ENCODE measurements at regions not wholly inside any gene's neighbourhood (a gene's known extent, or its start where the extent isn't known, plus 50 kb on each side); places are given as distances from the start of the nearest gene placed in this dataset.

GRCh38 chr4:153927451-153927850, 138.6 kb upstream of the SFRP2 start:
- DNase-seq, result no peak
- no peaks in the 10 kb centered on the region for H3K9me3 Mint-ChIP-seq
- no peaks in the 10 kb centered on the region for H3K4me1 ChIP-seq (ENCODE audit: control insufficient read depth in 1 of 2, insufficient read depth in 2 of 2, low read length in 2 of 2)
- H3K27ac Mint-ChIP-seq, result no peak overlapping the region
- H3K79me2 ChIP-seq (ENCODE audit: insufficient read depth, low read length), result no peaks in the 10 kb centered on the region
- intact Hi-C loops (cut with micrococcal nuclease), result no loop called here
- no peak overlapping the region for H2AFZ ChIP-seq (ENCODE audit: insufficient read depth, low read depth, low read length, poor library complexity, severe bottlenecking)
- no peak overlapping the region for H3K4me3 Mint-ChIP-seq
- H3K36me3 Mint-ChIP-seq, result no peaks in the 10 kb centered on the region
- TF ChIP-seq, protein P1, sequence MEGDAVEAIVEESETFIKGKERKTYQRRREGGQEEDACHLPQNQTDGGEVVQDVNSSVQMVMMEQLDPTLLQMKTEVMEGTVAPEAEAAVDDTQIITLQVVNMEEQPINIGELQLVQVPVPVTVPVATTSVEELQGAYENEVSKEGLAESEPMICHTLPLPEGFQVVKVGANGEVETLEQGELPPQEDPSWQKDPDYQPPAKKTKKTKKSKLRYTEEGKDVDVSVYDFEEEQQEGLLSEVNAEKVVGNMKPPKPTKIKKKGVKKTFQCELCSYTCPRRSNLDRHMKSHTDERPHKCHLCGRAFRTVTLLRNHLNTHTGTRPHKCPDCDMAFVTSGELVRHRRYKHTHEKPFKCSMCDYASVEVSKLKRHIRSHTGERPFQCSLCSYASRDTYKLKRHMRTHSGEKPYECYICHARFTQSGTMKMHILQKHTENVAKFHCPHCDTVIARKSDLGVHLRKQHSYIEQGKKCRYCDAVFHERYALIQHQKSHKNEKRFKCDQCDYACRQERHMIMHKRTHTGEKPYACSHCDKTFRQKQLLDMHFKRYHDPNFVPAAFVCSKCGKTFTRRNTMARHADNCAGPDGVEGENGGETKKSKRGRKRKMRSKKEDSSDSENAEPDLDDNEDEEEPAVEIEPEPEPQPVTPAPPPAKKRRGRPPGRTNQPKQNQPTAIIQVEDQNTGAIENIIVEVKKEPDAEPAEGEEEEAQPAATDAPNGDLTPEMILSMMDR (IDR thresholded peaks at IDR 0.05), result no peak
- no peak overlapping the region for H3K27ac ChIP-seq (ENCODE audit: low read depth in 1 of 2, low read length in 2 of 2)
- 85% methylated on average over 3 of the region's 5 CpGs for WGBS (ENCODE audit: insufficient coverage)
- no peaks in the 10 kb centered on the region for H3K9me3 ChIP-seq (replicated peaks in 1 of 2; ENCODE audit: control insufficient read depth in 1 of 2, insufficient read depth in 1 of 2, low read length in 2 of 2)
- peaks cover 0 to 2% of the 10 kb centered on the region in 2 donors for H3K27me3 ChIP-seq (ENCODE audit: control insufficient read depth in 2 of 2, insufficient read depth in 2 of 2, low read length in 2 of 2)
- peaks cover 0 to 5% (median 0%) of the 10 kb centered on the region in 3 donors for H3K27me3 Mint-ChIP-seq (ENCODE audit: low read depth in 3 of 3)
- H3K4me3 ChIP-seq (replicated peaks in 1 of 3; ENCODE audit: low read depth in 2 of 3, low read length in 3 of 3), result no peak overlapping the region
- no peaks in the 10 kb centered on the region for H3K36me3 ChIP-seq (replicated peaks in 1 of 2; ENCODE audit: control insufficient read depth in 1 of 2, insufficient read depth in 2 of 2, low read length in 2 of 2)
- peaks cover 4% of the 10 kb centered on the region for H3K4me1 Mint-ChIP-seq
- no peak overlapping the region for H3K9ac ChIP-seq (ENCODE audit: insufficient read depth, low read length, poor library complexity, severe bottlenecking)
- H4K20me1 ChIP-seq (ENCODE audit: insufficient read depth, low read length), result no peaks in the 10 kb centered on the region
- H3K4me2 ChIP-seq (replicated peaks; ENCODE audit: extremely low read depth, low read length, poor library complexity, severe bottlenecking), result no peak overlapping the region

DNA sequence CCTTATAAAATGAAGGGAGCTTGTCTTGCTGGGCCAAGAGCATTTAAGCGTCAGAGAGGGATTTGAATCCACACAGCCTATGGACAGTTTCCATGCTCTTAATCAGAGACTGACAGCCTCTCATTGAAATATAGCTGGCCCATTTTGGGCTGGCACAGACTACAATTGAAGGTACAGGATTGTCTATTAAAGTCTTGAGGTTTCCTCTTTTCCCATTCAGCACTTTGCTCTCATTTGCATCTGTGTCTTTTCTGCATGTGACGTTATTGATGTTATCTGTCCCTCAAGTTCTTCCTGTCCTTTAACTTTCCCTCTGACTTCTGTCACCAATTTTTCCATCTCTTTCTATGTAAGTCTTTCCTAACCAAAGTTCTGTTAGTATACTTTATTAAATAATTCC, 133.3 kb upstream of the SFRP2 start:
- Mint-ChIP-seq H3K4me3 (no peak overlapping the region), H3K9me3 (peaks cover 0 to 3% (median 0%) of the 10 kb centered on the region in 7 donors), H3K27ac (no peak overlapping the region), H3K27me3 (ENCODE audit: low read depth in 3 of 3) (peaks cover 0 to 3% (median 0%) of the 10 kb centered on the region in 3 donors), H3K36me3 (no peaks in the 10 kb centered on the region), H3K4me1 (peaks cover 15% of the 10 kb centered on the region)
- Histone ChIP-seq H2AFZ (ENCODE audit: insufficient read depth, low read depth, low read length, poor library complexity, severe bottlenecking) (no peak overlapping the region), H3K79me2 (ENCODE audit: insufficient read depth, low read length) (no peaks in the 10 kb centered on the region), H3K9me3 (replicated peaks in 1 of 2; ENCODE audit: control insufficient read depth in 1 of 2, insufficient read depth in 1 of 2, low read length in 2 of 2) (no peaks in the 10 kb centered on the region), H4K20me1 (ENCODE audit: insufficient read depth, low read length) (no peaks in the 10 kb centered on the region), H3K4me2 (replicated peaks; ENCODE audit: extremely low read depth, low read length, poor library complexity, severe bottlenecking) (no peak overlapping the region), H3K36me3 (replicated peaks in 1 of 2; ENCODE audit: control insufficient read depth in 1 of 2, insufficient read depth in 2 of 2, low read length in 2 of 2) (no peaks in the 10 kb centered on the region), H3K4me1 (ENCODE audit: control insufficient read depth in 1 of 2, insufficient read depth in 2 of 2, low read length in 2 of 2) (peaks cover 0 to 5% of the 10 kb centered on the region in 2 donors), H3K4me3 (replicated peaks in 1 of 3; ENCODE audit: low read depth in 2 of 3, low read length in 3 of 3) (no peak overlapping the region), H3K27me3 (ENCODE audit: control insufficient read depth in 2 of 2, insufficient read depth in 2 of 2, low read length in 2 of 2) (no peaks in the 10 kb centered on the region), H3K27ac (ENCODE audit: low read depth in 1 of 2, low read length in 2 of 2) (no peak overlapping the region), H3K9ac (ENCODE audit: insufficient read depth, low read length, poor library complexity, severe bottlenecking) (no peak overlapping the region)
- intact Hi-C loops (cut with micrococcal nuclease), result no loop called here
- DNase-seq, result no peak
- 100% methylated on average over 1 of the region's 2 CpGs for WGBS (ENCODE audit: insufficient coverage)
- TF ChIP-seq, protein P1 (IDR thresholded peaks at IDR 0.05), result no peak
